NCI-H1105 treated with DMSO at 0.1 percent for 48 hours (cell line): ENCODE measurements at regions not wholly inside any gene's neighbourhood (a gene's known extent, or its start where the extent isn't known, plus 50 kb on each side); places are given as distances from the start of the nearest gene placed in this dataset.

Source experiments
- DNase-seq: peaks from one replicate; lab custom pipeline; 2025; lab: John Stamatoyannopoulos, UW

DNA sequence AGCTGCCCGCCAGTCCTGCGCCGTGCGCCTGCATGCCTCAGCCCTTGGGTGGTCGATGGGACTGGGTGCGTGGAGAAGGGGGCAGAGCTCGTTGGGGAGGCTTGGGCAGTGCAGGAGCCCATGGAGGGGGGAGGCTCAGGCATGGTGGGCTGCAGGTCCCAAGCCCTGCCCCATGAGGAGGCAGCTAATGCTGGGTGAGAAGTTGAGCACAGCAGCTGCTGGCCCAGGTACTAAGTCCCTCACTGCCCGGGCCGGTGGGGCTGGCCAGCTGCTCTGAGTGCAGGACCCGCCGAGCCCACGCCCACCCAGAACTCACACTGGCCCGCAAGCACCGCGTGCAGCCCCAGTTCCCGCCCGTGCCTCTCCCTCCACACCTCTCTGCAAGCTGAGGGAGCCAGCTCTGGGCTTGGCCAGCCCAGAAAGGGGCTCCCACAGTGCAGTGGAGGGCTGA is 764.3 kb upstream of the TYRP1 start:
- no peak for DNase-seq

DNA sequence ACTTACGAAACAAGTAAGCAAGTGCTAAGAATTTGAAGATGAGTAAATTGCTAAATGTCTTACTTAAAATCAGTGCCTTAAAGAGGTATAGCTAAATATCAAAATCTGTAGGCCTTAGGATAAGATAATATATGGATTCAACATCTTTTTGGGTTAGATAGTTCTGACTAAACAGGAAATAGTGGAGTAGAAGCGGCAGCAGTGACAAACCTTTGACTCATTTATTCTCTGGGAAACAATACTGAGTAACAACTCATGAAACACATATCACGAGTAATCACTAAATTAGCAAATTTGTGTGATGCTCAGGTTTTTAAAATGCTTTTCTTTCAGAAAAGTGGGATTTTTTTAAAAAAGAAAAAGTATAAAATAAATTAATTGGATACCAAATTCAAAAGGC is 762.1 kb upstream of the TYRP1 start:
- DNase-seq = no peak

DNA sequence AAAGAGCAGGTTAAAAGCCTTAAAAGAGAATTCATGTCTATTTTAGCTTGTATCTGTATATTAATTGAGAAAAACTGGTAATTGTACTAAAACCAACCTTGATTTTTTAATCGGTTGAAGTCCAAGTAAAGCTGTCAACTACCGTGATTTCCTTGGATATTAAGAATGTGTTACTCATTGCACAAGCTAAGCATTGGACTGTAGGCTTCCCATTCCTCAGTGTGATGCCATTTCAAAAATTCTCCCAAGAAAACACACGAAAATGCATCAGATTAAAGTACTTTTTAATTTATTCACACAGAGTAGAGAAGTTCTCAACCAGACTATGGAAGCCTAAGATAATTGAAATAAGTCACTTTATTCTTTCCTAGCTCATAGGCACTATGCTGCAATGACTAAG is 761.4 kb upstream of the TYRP1 start:
- DNase-seq = no peak

DNA sequence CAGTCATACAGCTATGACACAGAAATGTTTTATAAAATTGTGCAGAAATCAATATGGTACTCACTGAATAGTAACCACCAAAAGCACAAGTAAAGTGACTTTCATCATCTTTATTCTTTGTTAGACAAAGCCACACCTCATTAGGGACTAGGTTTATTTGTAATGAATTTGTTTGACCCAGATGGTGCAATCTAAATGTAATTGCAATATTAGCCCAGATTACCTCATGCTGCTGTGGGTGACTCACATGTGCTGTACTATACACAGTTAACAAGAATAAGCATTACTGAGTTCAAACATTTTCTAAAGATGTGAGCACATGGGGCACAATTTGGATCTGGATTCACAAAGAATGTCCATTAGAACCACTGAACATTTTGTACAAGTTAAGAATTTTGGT is 759.3 kb upstream of the TYRP1 start:
- DNase-seq = no peak

DNA sequence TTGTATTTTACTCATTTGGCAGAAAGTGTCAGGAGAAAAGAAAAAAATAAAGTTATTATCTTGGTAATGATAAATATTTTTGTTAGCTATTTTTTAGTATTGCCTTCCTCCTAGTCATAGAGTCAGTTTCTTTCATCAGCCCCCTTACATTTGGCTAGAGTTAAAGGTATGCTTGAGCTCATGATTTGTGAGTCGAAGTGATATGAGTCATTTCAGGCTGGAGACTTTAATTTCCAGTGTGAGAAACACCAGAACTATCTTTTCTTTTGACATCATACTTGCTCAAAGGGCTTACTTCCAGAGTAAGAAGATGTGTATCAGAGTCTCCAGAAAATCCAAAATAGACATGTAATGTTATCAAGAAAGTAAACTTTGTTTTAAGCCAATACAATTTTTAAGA is 746.7 kb upstream of the TYRP1 start:
- no peak for DNase-seq

DNA sequence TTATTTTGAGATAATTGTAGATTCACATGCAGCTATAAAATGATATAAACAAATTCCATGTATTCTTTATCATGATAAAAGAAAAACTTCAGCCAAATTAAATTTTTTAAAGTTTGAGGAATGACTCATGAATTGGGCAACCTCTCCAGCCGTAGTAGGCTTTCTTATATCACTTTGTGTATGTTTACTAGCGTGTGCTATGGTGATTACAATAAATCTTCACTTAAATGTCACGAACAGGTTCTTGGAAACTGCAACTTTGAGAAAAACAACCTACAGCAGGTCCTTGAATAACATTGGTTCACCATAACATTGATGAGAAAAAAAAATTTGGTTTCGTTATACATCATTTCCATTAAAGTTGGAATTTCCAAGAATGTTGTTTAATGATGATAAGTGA is 730.9 kb upstream of the TYRP1 start:
- DNase-seq = no peak

DNA sequence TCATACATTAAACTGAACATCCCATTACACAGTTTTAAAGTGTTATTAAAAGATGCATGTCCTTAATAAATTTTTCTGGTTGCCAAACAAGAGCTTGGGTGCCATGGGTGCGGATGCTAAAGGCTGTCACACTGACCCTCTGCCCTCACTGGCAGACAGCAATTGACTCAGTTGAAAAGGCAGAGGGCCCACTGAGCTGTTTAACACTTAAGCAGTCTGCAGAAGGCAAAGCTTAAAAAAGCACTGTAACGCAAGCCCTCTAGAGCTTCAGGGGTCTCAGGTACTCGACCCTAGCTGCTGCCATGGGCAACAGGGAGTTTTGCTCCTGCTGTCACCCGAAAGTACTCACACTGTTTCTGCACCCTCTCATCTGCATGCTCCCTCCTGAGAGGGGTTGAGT is 726.4 kb upstream of the TYRP1 start:
- no peak for DNase-seq

DNA sequence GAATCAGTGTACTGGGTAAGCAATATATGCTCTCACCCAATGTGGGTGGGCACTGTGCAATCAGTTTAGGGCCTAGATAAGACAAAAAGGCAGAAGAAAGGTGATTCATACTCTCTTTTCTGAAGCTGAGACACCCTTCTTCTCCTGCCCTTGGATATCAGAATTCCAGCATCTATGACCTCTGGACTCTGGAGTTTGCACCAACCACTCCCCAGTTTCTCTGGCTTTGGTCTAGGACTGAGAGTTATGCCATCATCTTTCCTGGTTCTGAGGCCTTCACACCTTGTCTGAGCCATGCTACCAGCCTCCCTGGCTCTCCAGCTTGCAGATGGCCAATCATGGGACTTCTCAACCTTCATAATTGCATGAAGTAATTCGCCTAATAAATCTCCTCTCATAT is 724.6 kb upstream of the TYRP1 start:
- DNase-seq = no peak

DNA sequence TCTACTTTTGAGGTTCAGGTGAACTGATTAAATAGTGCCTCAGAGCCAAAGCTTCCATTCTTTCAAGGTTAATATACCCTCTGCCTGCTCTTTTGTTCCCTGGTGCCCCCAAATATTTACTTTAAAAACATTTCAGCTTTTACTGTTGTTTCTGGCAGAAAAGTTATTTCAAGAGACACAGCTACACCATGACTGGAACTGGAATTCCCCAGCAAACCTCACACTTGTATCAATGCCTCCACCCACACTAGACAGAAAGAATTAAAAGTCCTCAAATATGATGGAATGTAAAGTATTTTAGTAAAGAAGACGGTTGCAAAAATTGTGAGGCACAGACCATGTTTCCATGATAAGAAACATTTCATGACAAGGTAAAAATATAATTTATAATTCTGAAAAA is 720.2 kb upstream of the TYRP1 start:
- no peak for DNase-seq

DNA sequence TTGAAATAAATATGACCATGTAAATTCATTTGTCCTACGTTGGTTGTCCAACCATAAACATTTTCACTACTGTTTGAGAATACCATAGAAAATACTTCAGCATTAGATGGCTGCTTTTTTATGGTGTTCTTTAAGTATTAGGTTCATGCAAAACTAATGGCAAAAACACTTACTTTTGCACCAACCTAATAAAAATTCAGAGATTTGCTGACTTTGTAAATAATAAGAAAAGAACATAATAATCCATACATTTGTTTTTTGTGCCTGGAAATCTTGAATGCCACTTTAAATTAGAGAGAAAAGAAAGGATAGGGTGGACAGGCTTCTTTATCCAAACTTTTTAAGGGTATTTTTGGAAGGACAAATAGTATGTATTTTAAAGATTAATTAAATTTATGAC is 719.7 kb upstream of the TYRP1 start:
- DNase-seq = no peak

DNA sequence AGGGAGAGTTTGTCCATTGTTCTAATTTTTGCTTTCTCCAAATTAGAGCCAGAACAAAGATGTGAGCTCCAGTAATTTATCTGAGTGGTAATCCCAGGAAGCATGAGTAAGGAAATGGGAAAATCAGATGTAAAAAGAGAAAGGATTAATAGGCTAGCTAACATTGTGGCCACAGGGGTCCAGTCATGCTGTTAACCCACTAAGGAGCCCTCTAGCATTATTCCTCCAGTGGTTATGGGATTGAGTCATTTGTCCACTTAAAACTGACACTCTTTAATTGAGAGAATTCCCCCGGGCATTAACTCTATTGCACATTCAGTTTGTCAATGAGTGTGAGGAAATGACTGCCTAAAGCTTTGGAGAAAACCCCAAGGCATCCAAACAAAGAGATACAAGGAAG is 700.3 kb upstream of the TYRP1 start:
- DNase-seq = no peak

DNA sequence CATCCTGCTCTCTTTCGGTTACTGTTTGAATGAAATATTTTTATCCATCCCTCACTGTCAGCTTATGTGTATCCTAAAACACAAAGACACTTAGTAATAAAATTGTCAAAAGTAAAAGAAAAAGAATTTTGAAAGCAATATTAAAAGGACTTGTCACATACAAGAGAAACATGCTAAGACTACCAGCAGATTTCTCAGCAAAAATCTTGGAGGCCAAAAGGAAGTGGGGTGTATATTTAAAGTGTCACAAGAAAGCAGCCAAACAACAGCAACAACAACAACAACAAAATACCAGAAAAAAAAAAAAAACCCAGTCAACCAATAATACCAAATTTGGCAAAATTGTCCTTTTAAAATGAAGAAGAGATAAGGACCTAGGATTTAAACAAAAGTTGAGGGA is 678.7 kb upstream of the TYRP1 start:
- DNase-seq = no peak

DNA sequence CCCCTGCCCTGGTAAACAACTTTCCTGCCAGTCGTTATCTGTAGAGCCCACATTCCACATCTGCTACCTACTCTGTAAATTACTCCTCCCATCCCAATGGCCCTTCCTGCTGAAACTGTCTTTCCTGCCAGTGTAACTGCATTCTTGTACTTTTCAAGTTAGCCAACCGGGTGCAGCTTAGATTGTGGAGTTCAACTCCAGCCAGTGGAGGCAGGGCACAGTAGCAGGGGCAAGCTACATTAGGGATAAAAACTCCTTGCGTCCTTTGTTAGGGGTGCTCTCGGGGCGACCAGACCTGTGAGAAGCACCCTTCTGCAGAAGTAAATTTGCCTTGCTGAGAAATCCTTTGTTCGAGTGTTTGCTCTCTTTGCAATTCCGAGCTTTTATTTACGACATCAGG is 639.0 kb upstream of the TYRP1 start:
- no peak for DNase-seq

DNA sequence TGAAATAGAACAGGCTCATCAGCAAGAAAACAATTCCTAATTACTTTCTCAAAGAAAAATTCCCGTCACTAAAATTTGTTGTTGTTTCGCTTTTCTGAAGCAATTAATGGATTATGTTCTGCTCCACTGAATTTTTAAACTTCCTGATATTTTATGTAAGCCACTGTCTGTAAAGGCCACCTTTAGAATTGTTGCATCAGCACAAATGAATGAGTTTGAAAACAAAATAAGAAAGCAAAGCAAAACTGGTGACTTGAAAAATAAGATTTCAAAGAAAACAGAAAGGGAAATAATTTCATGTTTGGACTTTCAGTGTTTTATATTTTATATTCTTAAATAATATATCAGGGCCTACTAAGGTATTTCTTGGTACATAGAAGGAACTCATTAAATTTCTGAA is 636.3 kb upstream of the TYRP1 start:
- DNase-seq = no peak

DNA sequence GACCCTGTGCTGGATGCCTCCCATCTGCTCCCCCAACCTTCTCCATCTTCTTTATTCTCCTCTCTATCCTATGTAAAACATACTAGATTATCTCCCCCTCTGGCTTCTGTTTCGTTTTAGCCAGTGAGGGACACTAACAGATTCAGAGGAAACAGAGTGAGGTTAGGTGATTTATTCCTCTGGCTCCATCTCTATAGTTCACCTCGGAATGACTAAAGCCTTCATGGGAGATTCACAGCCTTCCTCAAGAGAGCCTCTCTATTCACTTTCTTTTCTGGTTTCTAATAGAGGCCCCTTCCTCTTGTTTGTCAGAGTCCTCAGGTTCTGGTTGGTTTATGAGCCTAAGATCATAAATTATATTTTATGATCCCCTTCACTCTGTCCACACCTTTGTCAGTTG is 633.1 kb upstream of the TYRP1 start:
- DNase-seq = no peak

DNA sequence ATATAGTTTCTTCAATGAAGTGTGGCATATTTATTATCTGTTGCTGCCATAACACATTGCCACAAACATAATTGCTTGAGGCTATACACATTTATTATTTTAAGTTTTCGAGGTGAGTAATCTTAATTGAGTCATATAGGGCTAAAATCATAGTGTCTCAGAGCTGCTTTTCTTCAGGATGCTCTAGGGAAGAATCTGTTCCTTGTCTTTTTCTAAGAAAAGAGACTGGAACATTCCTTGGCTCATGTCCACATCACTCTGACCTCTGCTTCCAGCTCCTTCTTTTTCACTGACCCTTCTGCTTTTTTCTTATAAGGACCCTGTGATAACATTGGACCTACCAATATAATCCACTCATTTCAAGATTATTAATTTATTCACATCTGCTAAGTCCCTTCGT is 632.4 kb upstream of the TYRP1 start:
- DNase-seq = no peak

DNA sequence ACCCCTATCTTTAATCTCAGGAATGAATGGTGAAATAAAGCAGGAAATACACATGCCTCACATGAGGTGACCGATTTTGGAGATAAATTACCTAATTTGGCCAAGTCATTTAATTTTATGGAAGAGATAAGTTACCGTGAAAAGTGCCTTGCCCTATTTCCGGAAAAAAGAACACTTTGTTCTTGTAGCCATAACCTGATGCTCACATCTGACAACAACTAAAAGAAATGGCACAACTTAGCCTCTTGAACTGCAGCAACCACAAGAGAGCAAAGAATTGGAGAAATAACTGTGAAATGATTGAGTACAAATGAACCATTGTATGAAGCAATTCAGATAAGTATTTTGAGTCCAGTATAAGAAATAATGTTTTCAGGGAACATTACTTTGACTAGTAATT is 628.1 kb upstream of the TYRP1 start:
- DNase-seq = no peak

DNA sequence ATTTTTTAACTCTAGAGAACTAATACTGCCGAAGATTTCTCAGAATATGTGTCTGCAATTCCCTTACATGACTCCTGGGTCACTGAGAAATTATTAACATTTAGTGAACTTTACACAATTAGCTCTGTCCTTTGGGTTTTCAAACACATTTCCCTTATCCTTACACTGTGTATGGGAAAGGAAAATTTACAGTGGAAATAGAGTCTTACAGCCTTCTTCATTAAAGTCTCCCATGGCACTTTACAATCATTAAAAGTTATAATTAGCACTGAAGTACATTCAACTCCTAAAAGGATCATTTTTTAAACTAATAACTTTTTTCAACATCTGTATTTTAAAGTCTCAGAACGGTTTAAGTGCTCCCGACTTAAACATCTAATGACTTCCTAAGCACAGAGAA is 627.5 kb upstream of the TYRP1 start:
- DNase-seq = no peak

DNA sequence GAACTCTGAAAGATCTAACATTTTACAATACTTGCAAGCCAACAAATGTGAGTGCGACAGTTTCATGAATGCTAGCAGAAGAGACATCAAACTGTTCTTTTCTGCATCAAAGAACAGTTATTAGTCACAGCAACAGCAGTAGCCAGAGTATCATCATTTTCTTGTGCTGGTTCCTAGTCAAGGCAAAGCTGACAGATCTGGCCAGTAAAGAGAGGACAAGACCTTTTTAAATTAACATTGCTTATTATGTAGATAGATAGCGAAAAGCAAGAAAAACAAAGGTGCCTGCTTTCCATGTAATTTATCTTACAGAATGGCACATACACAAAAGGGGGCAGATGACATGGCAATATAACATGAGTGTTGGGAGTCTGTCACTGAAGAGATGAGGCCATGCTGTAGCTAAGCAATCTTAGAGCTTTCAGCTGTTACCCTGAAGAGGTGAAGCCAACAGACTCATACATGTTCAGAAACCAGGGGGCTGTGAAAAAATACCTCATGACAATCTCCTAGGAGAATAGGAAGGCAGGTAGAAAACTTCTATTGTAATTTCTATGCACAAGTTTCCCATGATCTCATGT is 626.6 kb upstream of the TYRP1 start:
- DNase-seq = no peak

DNA sequence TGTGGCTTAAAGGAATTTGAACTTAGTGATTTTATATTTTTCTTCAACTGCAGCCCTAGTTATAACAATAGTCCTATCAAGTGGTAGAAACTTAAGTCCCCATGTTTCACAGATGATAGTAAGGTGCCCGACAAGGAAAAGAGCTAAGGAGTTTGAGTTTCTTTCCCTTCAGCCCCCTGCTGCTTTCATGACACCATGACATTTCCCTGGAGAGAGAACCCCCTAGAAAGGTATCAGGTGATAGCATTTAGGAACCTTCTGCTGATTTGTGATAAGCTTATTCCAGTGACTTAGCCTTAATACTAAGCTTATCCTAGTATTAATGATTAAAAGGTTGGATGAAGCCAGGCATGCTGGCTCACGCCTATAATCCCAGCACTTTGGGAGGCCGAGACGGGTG is 623.8 kb upstream of the TYRP1 start:
- no peak for DNase-seq

DNA sequence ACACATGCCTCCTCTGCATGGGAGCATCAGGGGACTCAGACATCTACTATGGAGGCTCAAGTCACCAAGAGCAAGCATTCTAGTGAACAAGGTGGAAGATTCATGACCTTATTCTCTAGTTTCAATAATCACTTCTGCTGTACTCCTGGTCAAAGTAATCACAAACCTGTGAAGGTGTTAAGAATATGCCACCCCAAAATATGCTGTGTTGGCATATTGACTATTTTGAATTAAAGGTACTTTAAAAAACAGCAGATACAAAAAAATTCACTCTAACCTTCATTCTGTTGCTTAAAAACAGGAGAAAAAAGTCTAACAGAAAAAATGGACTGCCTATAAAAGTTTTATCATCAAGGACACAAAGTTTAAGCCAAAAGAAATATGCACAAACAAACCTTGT is 607.8 kb upstream of the TYRP1 start:
- DNase-seq = no peak

DNA sequence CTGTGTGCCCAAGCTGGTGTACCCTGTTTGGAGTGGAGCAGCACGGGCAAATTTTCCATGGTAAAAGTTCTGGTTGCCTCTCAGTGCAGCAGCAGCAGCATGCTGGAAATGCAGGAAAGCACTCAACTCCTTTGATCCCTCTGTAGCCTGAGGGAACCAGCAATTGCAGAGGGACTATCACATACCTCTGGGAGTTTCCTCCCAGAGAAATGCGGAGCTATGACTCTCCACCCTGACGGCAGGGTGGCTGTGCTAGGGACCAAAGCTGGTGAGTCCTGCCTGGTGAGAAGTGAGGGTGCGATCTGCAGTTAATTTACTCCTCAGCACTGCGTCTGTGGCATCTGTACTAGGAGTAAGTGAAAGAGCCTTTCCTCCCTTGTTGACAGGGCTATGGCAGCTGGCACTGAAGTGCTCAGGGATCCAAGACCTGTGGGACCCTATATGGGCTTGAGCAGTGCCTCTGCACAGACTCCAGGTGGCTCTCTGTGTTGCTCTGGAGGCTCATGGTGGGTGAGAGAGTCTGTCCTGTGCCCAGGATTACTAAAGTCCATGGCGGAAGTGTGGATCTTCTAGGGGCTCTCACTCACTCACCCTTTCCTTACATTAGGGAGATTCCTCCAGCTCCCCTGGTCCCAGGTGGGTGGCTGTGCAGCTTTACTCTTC is 601.2 kb upstream of the TYRP1 start:
- DNase-seq = no peak

DNA sequence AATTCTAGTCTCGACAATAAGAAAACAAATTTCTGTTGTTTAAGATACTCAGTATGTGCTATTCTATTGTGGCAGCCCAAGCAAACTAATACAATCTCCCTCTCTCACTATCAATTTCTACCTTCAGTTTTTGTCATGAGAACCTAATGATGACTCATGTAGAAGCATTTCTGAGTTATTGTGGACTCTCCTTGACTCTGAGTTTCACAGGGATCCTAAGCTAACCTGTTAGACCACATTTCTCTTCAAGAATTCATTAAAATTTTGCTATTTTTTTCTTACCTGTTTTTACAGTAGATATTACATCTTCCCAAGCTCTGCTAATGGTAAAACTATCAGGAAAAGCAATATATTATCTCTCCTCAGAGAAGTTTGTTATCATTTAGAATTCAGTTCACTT is 599.1 kb upstream of the TYRP1 start:
- no peak for DNase-seq

DNA sequence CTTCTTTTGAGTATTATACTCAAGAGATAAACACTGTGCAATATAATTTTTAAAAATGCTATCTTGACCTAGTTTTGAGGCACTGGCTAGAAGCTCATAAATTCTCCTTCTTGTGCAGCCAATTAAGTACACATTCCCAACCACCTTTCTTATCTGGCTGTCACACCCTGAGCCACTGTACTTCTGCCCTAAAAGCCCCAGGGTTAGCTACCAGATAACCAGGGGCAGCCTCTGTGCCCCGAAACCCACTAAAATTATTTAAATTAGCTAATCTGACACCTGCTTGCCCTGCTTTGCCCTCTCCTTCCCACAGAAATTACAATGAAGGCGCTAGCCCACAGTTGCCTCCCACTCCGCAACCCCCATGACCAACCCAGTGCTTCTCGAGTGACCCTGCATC is 597.3 kb upstream of the TYRP1 start:
- DNase-seq = no peak

DNA sequence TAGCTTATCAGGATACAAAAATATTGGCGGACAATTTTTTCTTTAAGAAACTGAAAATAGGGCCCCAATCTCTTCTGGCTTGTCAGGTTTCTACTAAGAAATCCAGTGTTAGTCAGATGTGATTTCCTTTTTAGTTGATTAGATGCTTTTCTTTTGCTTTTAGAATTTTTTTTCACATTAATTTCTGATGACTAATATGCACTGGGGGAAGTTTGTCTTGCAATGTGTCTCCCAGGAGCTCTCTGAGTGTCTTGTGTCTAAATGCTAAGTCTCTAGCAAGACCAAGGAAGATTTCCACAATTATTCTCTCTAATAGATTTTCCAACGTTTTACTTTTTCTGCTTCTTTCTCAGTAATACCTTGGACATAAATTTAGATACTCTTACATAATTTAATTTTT is 559.8 kb upstream of the TYRP1 start:
- no peak for DNase-seq
